COLO668 (cell line): ENCODE measurements at regions not wholly inside any gene's neighbourhood (a gene's known extent, or its start where the extent isn't known, plus 50 kb on each side); places are given as distances from the start of the nearest gene placed in this dataset.
"Not testable (repeated sequence)": the region's sequence is repeated elsewhere in the genome, so short reads cannot be mapped to it uniquely, and the experiment has no call there.

Experiments
- DNase-seq: peaks from one replicate; lab custom pipeline; 2025; ENCODE audit not compliant: unreplicated experiment; lab: John Stamatoyannopoulos, UW

GRCh38 chr2:147331790-147332419 is 512.9 kb upstream of the ACVR2A start:
- peak; percentile 24 for DNase-seq

- DNase-seq: no peak
These were observed 513.9 kb upstream of the ACVR2A start for GRCh38 chr2:147330925-147331324.

DNA sequence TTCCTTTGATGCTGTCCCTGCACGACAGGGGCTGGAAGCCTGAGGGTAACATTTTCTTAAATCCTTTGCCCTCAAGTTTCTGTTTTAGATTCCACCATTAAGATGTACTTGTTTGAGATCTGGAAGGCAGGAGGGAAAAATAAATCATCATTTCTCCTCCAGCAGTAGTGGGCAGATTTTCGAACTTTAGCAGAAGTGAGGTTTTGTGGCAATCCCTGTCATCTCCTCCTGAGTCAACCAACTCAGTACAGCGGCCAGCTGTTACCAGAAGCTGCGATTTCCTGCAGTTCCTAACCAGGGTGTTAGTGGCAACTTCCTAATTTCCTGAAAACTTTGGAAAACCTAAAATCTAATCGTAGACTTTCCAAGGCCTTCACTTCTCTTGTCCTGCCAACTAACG is 517.2 kb upstream of the ACVR2A start:
- no peak for DNase-seq

DNA sequence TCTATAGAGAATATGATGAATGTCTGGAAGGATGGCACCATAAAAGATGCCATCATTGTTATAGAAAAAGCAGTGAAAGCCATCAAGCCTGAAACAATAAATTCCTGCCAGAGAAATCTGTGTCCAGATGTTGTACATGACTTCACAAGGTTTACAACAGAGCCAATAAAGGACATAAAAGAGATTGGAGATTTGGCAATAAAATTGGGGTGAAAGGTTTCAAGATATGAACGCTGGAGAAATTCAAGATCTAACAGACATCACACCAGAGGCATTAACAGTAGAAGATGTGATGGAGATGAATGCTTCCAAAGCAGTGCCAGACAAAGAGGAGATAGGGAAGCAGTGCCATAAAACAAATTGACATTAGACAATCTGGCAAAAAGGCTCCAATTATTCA is 518.8 kb upstream of the ACVR2A start:
- no peak for DNase-seq

GRCh38 chr2:147320146-147320545 is 524.7 kb upstream of the ACVR2A start:
- no peak for DNase-seq

- no peak for DNase-seq
These were observed 533.8 kb upstream of the ACVR2A start for GRCh38 chr2:147311058-147311430.

DNA sequence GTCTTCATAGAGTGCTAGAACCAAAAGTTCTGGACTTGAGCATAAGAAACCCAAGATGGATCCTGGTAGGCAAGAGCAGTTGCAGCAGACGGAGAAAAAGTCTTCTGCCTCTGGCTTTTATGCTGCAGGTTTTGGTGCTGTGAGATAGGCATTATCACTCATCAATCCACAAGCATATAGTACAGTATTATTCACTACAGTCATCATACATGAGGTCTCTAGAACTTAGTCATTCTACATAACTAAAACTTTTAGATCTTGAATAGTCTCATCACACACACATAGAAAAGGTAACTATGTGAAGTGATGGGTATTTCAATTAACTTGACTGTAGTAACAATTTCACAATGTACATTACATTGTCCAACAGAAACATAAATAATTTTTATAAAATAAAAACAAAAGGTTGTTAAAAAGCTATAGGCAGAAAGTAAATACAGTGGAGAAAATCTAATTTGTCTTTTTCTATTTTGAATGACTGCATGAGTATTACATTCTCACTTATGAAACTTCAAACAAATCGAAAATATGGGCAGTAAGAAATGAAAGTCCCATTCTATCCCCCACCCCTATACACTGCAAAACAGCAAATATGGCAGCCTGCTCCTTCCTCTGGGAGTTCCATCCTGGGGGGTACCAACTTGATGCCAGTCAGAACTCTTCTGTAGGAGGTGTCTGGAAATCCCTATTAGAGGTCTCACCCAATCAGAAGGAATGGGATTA is 534.3 kb upstream of the ACVR2A start:
- no peak for DNase-seq

GRCh38 chr2:147297820-147298219 is 547.0 kb upstream of the ACVR2A start:
- no peak for DNase-seq

GRCh38 chr2:147294825-147295392 is 549.9 kb upstream of the ACVR2A start:
- no peak for DNase-seq

DNA sequence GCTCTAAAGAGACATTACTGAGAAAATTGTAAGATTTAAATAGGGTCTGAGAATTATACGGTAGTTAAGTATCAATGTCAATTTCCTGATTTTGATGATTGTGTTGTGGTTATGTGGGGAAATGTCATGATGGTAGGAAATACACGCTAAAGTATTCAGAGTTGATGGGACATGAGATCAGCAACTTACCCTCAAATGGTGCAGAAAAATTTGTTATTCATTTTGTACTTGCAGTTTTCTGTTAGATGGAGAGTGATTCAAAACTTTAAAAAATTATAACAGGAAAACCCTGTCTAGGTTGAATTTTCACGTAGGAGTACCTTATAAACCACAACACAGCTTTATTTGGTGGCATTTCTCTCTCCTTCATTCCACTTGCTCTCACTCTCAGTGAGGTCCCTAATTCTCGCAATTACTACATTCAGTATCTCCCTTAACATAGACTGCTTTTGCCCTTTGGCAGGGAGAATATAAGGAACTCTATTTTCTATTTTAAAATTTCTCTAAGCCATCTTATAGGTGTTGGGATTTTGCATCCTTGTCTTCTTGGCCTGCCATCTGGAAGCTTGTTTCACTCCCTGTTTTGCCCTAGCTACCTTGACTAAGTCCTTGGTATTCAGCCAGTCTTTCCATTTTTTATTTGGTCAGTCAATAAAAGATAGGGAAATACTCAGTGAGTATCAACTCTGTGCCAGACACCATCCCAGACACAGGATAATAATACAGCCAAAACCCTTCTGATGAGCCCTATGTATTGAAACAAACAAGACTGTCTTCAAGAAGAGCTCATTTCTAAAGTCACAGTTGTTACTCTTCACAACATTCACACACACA is 550.6 kb upstream of the ACVR2A start:
- DNase-seq: no peak

- no peak for DNase-seq
These were observed 556.7 kb upstream of the ACVR2A start for GRCh38 chr2:147288131-147288530.

- peak; percentile 7 for DNase-seq
These were observed 568.9 kb upstream of the ACVR2A start for GRCh38 chr2:147275943-147276342.

DNA sequence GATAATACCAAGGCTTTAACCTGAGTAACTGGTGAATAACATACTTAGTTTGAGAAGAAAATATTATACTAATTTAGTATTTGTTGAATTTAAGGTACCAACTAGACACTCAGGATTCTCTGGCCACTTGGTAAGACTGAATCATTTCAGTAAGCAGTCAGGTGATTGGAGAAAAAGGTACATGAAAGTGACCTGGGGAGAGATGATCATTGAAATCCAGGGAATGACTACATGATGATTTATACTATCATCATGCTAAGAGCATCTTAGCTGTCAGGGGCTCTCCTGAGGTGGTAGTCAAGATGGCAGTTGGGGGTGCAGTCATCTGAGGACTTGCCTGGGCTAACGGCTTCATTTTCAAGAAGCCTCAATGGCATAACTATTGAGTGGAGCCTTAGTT is 571.2 kb upstream of the ACVR2A start:
- no peak for DNase-seq

DNA sequence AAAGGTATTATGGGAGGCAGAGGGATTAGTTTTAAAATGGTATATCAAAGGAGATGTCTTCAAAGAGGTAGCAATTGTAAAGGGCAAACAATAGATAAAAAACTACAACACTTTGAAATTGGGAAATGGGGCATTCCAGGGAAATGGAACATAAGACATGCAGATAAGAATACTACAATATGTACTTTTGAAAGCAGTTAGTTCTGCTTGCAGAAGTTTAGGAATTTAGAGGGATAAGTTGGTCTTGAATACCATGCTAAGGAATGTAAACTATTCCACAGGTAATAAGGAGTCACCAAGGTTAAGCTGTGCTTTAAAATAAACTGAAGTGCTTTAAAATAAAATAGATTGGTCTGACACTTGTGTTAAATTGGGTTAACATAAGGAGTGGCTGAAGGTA is 571.7 kb upstream of the ACVR2A start:
- DNase-seq: no peak

DNA sequence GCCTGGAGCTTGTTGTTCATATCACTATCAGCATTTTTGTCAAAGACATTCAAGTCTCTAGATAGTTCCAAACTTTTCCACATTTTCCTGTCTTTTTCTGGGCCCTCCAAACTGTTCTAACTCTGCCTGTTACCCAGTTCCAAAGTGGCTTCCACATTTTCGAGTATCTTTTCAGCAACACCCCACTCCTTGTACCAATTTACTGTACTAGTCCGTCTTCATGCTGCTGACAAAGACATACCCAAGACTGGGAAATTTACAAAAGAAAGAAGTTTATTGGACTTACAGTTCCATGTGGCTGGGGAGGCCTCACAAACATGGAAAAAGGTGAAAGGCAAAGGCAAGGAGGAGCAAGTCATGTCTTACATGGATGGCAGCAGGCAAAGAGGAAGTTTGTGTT is 575.2 kb upstream of the ACVR2A start:
- DNase-seq: not testable (repeated sequence)

DNA sequence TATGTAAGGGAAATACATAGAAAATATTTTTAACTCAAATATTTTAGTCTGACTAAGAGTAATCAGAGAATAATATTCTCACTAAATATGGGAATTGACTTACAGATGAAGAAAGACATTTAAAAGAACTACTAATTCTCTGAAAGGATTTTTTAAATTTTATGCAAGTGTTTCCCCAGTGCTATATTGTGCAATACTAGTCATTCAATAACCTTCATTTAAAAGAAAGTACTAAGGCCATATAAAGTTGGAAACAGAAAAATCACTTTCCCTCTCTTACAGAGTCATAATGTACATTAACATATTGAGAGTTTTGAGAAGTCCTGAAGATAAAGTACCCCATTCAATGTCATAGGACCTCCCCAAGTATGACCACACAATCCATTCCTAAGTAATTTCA is 584.6 kb upstream of the ACVR2A start:
- DNase-seq: no peak

DNA sequence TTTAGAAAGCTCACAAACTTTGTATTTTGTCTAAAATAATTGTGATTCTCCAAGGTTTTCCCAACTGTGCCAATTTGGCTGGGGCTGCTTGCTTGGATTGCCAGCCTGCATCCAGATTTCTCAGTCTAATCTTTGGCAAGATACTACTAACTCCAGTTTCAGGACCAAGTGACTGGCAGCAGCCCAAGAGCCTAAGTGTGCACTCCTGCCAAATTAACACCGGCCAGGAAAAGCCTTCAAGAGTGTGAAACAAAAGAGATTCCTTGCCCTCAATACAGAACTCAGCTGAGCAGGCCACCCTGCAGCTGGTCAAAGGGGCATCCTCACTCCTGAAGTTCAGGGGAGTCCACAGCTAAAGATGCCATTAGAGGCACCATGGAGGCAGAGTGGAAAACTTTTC is 589.0 kb upstream of the ACVR2A start:
- DNase-seq: no peak

DNA sequence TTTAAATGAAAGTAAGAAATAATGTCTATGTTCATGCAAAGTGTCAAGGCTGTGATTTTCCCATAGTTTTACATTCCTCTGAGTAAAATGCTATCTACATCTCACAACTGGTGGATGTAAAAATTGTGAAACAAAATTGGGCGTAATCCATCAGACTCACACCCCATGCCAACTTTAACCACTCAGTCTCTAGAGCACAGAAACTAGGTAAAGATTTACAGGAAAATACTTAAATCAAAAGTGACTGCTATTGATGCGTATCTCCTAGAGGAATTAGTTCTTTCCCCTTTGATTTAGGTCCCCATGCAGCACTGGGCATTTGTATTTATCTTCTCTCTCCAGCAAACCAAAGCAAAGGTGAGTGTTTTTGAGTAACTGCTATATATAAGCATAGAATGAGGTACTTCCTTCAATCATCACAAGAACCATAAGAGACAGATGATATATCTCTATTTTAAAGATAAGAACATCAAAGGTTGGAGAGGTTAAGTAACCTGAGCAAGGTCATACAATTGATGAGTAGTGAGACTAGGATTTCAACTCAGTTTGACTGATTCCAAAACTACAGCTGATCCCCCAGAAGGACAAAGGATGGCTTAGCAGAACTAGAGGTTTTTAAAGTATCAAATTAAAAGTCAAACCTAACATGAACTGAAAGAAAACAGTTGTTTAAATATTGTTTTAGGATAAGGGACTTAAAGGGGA is 594.0 kb upstream of the ACVR2A start:
- DNase-seq: no peak

- no peak for DNase-seq
These were observed 597.1 kb upstream of the ACVR2A start for GRCh38 chr2:147247749-147248148.

GRCh38 chr2:147242445-147242844 is 602.4 kb upstream of the ACVR2A start:
- no peak for DNase-seq

- no peak for DNase-seq
These were observed 608.2 kb upstream of the ACVR2A start for GRCh38 chr2:147236601-147237000.
